NCI-H460 (cell line): ENCODE measurements at regions not wholly inside any gene's neighbourhood (a gene's known extent, or its start where the extent isn't known, plus 50 kb on each side); places are given as distances from the start of the nearest gene placed in this dataset.

ENCODE experiments used
- DNase-seq: peaks from one replicate; pipeline ENCODE4 v3.0.0-alpha.2; 2016; ENCODE audit warnings: low read depth; ENCODE audit errors: extremely low read depth

GRCh38 chr17:15048933-15049794 is 216.0 kb downstream of the PMP22 start:
- DNase-seq, result no peak

GRCh38 chr17:15048381-15048780 is 216.7 kb downstream of the PMP22 start:
- no peak for DNase-seq

GRCh38 chr17:15042311-15042710 is 222.8 kb downstream of the PMP22 start:
- DNase-seq, result no peak

GRCh38 chr17:15039366-15039765 is 225.8 kb downstream of the PMP22 start:
- DNase-seq, result no peak

- no peak for DNase-seq
These were observed 226.5 kb downstream of the PMP22 start for GRCh38 chr17:15038656-15039055.

GRCh38 chr17:15036238-15036637 is 228.9 kb downstream of the PMP22 start:
- DNase-seq, result no peak

- DNase-seq, result no peak
These were observed 233.2 kb downstream of the PMP22 start for GRCh38 chr17:15031975-15032374.

- DNase-seq, result no peak
These were observed 235.7 kb downstream of the PMP22 start for GRCh38 chr17:15029469-15029868.

GRCh38 chr17:15027853-15028252 is 237.3 kb downstream of the PMP22 start:
- DNase-seq, result no peak

GRCh38 chr17:15026088-15026487 is 239.0 kb downstream of the PMP22 start:
- no peak for DNase-seq

- DNase-seq, result no peak
These were observed 241.4 kb downstream of the PMP22 start for GRCh38 chr17:15023589-15024336.

GRCh38 chr17:15019158-15019557 is 246.0 kb downstream of the PMP22 start:
- DNase-seq, result no peak

GRCh38 chr17:15012351-15012980 is 252.7 kb downstream of the PMP22 start:
- DNase-seq, result no peak

GRCh38 chr17:15009087-15009486 is 256.0 kb downstream of the PMP22 start:
- DNase-seq, result no peak

GRCh38 chr17:15007147-15007553 is 258.0 kb downstream of the PMP22 start:
- DNase-seq, result no peak

GRCh38 chr17:15006421-15007128 is 258.6 kb downstream of the PMP22 start:
- no peak for DNase-seq

- no peak for DNase-seq
These were observed 264.5 kb downstream of the PMP22 start for GRCh38 chr17:15000661-15001060.

GRCh38 chr17:14997290-14997689 is 267.8 kb downstream of the PMP22 start:
- no peak for DNase-seq

GRCh38 chr17:14986127-14986526 is 279.0 kb downstream of the PMP22 start:
- DNase-seq, result no peak

GRCh38 chr17:14972844-14973243 is 292.3 kb downstream of the PMP22 start:
- DNase-seq, result no peak

GRCh38 chr17:14971054-14971453 is 294.1 kb downstream of the PMP22 start:
- DNase-seq, result no peak
